GM19452 (cell line): ENCODE measurements at regions not wholly inside any gene's neighbourhood (a gene's known extent, or its start where the extent isn't known, plus 50 kb on each side); places are given as distances from the start of the nearest gene placed in this dataset.

Source experiments
- ATAC-seq: cut with Tn5 transposase; IDR thresholded peaks from one replicate; pipeline ENCODE4 v1.9.1; 2021; ENCODE audit not compliant: unreplicated experiment

GRCh38 chr4:65845199-65845773, 175.0 kb upstream of the EPHA5 start:
- no peak for ATAC-seq

DNA sequence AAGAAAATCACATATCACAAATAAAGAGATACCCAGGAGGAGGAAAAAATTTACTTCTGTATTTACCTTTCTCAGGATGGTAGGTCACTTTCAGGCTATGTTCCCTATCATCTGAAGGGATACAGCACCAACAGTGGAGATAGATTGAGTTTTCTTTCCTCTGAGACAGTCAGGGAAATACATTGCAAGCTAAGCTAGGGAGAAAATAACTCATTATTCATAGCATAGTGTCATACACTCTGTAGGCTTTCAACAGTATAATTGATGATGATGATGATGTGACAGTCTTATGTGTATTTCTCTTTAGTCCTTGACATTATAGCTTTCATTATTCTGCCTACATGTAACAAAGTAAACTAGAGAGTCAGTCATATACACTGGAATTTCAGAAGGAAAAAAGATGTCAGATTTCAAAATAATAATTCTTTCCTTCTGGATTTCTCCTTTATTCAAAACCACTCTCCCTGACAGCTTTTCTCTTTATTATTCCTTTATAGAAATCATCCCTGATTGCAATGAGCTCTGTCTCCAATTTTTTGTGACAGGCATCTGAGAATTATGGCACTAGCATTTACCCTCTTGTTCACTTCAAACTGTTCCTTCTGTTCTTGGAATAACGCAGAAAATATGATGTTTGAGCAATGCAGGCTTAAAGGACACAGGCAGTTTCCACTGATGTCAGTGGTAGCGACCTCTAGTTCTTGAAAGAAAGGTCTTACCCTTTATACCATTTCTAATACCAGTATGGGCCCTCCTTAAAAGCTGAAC, 169.1 kb upstream of the EPHA5 start:
- ATAC-seq: no peak

- ATAC-seq: no peak
Observed at GRCh38 chr4:65834707-65835106, 164.4 kb upstream of the EPHA5 start.

DNA sequence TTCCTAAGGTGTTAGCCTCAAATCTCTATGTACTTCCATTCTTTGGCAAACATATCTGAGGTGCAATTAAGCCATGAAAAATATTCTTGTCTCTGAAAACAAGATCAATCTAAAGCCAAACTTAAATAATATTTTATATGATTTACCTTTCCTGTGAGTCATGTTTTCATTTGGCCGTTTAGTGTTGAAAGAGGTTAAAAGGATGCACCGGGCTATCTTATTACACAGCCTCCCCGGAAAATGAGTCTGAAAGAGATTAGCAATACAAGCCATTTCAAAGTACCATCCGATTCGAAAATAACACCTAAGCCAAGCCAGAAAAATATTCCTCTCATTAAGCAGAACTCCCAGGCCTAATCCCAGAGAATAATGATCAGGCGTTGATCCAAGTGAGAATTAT, 161.5 kb upstream of the EPHA5 start:
- ATAC-seq: no peak

- ATAC-seq: no peak
Observed at GRCh38 chr4:65825116-65825753, 154.9 kb upstream of the EPHA5 start.

GRCh38 chr4:65819192-65819591, 148.9 kb upstream of the EPHA5 start:
- no peak for ATAC-seq

DNA sequence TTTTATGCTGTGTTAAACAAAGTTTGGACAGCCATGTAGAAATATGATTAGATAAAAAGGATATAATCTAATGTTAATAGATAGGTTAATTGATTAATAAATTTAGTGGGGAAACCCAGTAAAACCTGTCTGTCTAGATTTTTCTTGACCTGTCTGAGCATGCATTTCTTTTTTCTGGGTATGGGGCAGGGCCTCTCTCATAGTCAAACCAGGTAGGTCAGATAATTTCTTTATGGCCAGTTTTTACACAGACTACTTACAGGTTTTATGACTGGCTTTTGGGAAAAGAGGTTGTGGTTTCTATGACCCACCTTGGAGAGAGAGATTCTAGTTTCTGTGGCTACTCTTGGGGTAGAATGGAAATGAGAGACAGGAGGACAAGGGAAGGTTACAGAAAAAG, 135.6 kb upstream of the EPHA5 start:
- no peak for ATAC-seq

DNA sequence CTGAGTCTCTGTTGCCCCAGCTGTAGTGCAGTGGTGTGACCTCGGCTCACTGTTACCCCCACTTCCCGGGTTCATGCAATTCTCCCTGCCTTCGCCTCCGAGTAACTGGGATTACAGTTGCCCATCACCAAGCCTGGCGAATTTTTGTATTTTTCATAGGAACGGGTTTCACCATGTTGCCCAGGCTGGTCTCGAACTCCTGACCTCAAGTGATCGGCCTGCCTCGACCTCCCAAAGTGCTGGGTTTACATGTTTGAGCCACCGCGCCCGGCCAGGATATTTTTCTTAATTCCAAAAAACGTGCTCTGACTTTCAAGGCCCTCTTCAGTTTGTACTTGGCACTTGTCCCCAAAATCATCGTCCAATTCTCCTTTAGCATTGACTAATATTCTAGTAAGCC, 129.2 kb upstream of the EPHA5 start:
- ATAC-seq: no peak

DNA sequence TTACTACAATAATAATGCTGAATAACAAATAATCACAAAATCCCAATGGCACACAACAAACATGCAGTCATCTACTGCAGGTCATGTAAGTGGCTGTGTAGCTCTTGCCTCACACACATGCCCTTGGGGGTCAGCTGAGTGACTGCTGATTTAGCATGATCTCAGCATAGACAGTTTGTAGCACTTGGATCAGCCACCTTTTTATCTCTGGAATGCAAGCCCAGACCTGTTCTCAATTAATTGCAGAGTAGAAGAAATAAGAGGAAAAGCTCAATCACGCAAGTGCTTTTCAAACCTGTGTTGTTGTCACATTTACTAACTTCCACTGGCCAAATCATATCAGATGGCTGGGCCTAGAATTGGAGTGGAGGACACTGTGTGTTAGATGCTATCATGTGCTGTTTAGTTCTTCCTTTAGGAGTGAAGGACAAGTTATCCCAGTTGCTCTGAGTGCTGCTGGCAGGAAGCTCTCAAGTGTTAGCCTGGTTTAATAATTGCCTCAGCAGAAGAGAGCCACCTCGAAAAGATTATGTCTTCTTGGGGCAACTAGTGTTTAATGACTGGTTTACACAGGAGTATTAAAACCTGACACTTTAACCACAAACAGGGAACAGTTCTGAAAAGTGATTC, 128.3 kb upstream of the EPHA5 start:
- ATAC-seq: no peak

DNA sequence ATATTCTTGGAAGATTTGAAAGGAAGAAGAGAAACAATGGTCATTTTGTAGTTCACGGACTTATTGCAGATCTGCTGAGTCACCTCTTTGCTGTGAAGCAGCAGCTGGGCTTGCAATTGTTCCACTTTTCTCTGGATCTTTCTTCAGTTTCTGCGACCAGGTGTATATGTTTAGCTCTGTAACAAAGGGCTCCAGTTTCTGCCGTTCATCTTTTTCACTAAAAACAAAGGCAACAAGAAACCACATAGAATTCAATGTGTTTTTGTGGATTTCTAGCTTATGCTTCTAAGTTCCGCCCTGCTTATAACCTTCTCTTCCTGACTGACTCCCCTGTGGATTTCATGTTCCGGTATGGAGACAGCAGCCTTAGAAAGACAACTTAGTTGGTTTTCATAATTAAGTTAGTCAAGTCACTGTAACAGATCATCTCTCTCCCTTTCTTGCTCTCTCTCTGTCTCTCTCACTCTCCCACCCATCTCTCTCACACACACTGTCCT, 121.6 kb upstream of the EPHA5 start:
- no peak for ATAC-seq

- no peak for ATAC-seq
Observed at GRCh38 chr4:65791111-65791811, 121.0 kb upstream of the EPHA5 start.

DNA sequence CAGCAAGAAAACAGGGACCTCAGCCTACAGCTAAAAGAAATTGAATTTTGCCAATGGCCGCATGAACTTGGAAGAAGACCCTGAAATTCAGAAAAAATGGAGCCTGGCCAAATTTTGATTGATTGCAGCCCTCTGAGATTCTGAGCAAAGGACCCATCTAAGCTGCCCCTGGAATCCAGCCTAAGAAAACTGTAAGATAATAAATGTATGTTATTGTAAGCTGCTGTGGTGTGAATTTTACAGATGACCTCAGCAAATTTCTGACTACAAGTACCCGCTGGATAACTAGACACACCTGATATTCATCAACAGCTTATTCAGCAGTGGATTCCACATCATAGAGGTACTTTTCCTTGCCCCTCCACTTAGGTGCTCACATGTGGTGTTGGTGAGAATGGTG, 119.5 kb upstream of the EPHA5 start:
- ATAC-seq: no peak

GRCh38 chr4:65789341-65789740, 119.1 kb upstream of the EPHA5 start:
- ATAC-seq: no peak

GRCh38 chr4:65777270-65777669, 107.0 kb upstream of the EPHA5 start:
- ATAC-seq: no peak

- no peak for ATAC-seq
Observed at GRCh38 chr4:65773636-65774035, 103.3 kb upstream of the EPHA5 start.

GRCh38 chr4:65747386-65747785, 77.1 kb upstream of the EPHA5 start:
- ATAC-seq: no peak

DNA sequence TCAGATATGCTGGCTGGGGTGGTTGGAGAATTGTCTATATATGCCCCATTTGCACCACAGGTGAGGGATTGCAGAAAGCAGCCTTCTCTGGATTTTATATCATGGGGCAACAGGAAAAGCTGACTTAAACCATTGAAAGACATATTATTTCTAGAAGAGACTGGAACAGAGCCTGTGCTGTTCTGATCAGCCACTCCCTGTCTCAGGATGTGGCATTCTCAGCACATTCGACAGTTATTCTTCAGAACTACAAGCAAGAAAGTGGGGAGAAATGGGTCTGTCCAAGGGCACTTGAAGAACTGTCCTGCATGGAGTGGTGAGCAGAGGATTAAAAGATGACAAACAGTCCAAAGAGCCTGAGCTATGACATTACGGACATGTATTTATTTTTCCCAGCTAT, 67.8 kb upstream of the EPHA5 start:
- no peak for ATAC-seq

DNA sequence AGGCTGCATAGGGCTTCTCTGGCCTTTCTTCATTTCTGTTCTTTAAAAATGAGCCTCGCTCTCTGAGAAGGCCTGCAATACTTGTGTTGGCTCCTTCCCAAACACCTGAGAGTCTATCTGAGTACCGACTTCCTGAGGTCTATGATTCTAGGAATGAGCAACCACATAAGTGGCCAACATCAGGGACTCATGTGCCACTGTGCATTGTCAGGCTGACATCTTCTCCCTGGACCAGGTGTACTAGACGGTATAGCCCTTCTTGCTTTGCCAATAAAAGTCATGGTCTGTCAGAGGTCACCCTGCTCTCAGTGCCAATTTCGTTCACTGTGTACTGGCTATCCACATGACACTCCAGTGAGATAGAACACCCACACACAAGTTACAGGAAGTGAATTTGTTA, 67.4 kb upstream of the EPHA5 start:
- no peak for ATAC-seq

GRCh38 chr4:65724973-65725372, 54.7 kb upstream of the EPHA5 start:
- no peak for ATAC-seq
